CD8-positive, alpha-beta memory T cell (primary cell): ENCODE measurements at regions not wholly inside any gene's neighbourhood (a gene's known extent, or its start where the extent isn't known, plus 50 kb on each side); places are given as distances from the start of the nearest gene placed in this dataset.

Experiments
- CTCF ChIA-PET: fragments of 350-600 bp; sonication (Branson Sonifier 250); formaldehyde crosslinking; loops from one replicate; lab custom pipeline; 2021; ENCODE audit warnings: antibody characterized with exemption; lab: Charles Lee
- POLR2A ChIA-PET: fragments of 350-600 bp; sonication (Branson Sonifier 250); formaldehyde crosslinking; loops from one replicate; lab custom pipeline; 2021; ENCODE audit warnings: antibody characterized with exemption; lab: Charles Lee
- DNase-seq, 5 donors: peaks; one replicate each; pipeline versions ENCODE4 v3.0.0 to v3.0.0-alpha.2; 2020 to 2022; ENCODE audit warnings: mixed read lengths in 1 of 5
- H3K27ac ChIP-seq: one replicate; pipeline ENCODE4 v1.7.0; 2013; ENCODE audit warnings: low read depth, mild to moderate bottlenecking, low read length, moderate library complexity
- H3K27me3 ChIP-seq: 2 replicates; pipeline ENCODE4 v1.7.0; 2013; ENCODE audit warnings: low read length, mild to moderate bottlenecking; ENCODE audit not compliant: insufficient read depth, poor library complexity, severe bottlenecking
- H3K36me3 ChIP-seq: 2 replicates; pipeline ENCODE4 v1.7.0; 2013; ENCODE audit warnings: mild to moderate bottlenecking, low read length, moderate library complexity; ENCODE audit not compliant: insufficient read depth
- H3K4me1 ChIP-seq: 2 replicates; pipeline ENCODE4 v1.7.0; 2013; ENCODE audit warnings: mild to moderate bottlenecking, low read length, moderate library complexity; ENCODE audit not compliant: insufficient read depth
- H3K4me3 ChIP-seq: 2 replicates; pipeline ENCODE4 v1.7.0; 2013; ENCODE audit warnings: mild to moderate bottlenecking, low read length
- H3K9me3 ChIP-seq: 2 replicates; pipeline ENCODE4 v1.7.0; 2013; ENCODE audit warnings: mild to moderate bottlenecking, low read length
- H3K27ac Mint-ChIP-seq, 8 donors: one replicate each; pipeline ENCODE4 v1.8.0; 2020 to 2021; ENCODE audit warnings: mixed read lengths in 8 of 8, mild to moderate bottlenecking in 6 of 8, inconsistent platforms in 3 of 8, moderate library complexity in 3 of 8
- H3K27me3 Mint-ChIP-seq, 2 donors: one replicate each; pipeline ENCODE4 v1.8.0; 2020 to 2021; ENCODE audit warnings: mixed read lengths in 2 of 2, mild to moderate bottlenecking in 1 of 2, moderate library complexity in 1 of 2
- H3K36me3 Mint-ChIP-seq, 3 donors: one replicate each; pipeline ENCODE4 v1.8.0; 2020 to 2021; ENCODE audit warnings: mixed read lengths in 3 of 3, inconsistent platforms in 1 of 3, mild to moderate bottlenecking in 1 of 3
- H3K4me1 Mint-ChIP-seq, 3 donors: one replicate each; pipeline ENCODE4 v1.8.0; 2020 to 2021; ENCODE audit warnings: mixed read lengths in 3 of 3, inconsistent platforms in 1 of 3, mild to moderate bottlenecking in 1 of 3
- H3K4me3 Mint-ChIP-seq, 7 donors: one replicate each; pipeline ENCODE4 v1.8.0; 2020 to 2021; ENCODE audit warnings: mixed read lengths in 7 of 7, mild to moderate bottlenecking in 6 of 7, moderate library complexity in 4 of 7, inconsistent platforms in 2 of 7
- H3K9me3 Mint-ChIP-seq, 5 donors: one replicate each; pipeline ENCODE4 v1.8.0; 2020 to 2022; ENCODE audit warnings: mixed read lengths in 5 of 5, mild to moderate bottlenecking in 3 of 5, moderate library complexity in 2 of 5, inconsistent platforms in 1 of 5

GRCh38 chr14:31982642-31983041 is 94.5 kb upstream of the ARHGAP5 start:
- H3K36me3 Mint-ChIP-seq = no peaks in the 10 kb centered on the region
- Histone ChIP-seq H3K36me3 (no peaks in the 10 kb centered on the region), H3K27ac (no peak overlapping the region), H3K4me3 (no peak overlapping the region), H3K27me3 (no peaks in the 10 kb centered on the region), H3K4me1 (no peaks in the 10 kb centered on the region), H3K9me3 (no peaks in the 10 kb centered on the region)
- no peaks in the 10 kb centered on the region for H3K4me1 Mint-ChIP-seq
- ChIA-PET CTCF (no interaction called here), POLR2A (no interaction called here)
- H3K9me3 Mint-ChIP-seq = peaks cover 14 to 32% (median 24%) of the 10 kb centered on the region in 5 donors
- peaks cover 5 to 17% of the 10 kb centered on the region in 2 donors for H3K27me3 Mint-ChIP-seq
- DNase-seq = no peak
- H3K4me3 Mint-ChIP-seq = no peak overlapping the region
- no peak overlapping the region for H3K27ac Mint-ChIP-seq

GRCh38 chr14:31986405-31986804 is 90.7 kb upstream of the ARHGAP5 start:
- ChIA-PET CTCF (no interaction called here), POLR2A (no interaction called here)
- no peaks in the 10 kb centered on the region for H3K9me3 ChIP-seq
- H3K36me3 Mint-ChIP-seq = no peaks in the 10 kb centered on the region
- H3K4me3 Mint-ChIP-seq = no peak overlapping the region
- no peak overlapping the region for H3K27ac ChIP-seq
- no peaks in the 10 kb centered on the region for H3K4me1 Mint-ChIP-seq
- no peaks in the 10 kb centered on the region for H3K4me1 ChIP-seq
- H3K36me3 ChIP-seq = no peaks in the 10 kb centered on the region
- H3K27ac Mint-ChIP-seq = no peak overlapping the region
- H3K4me3 ChIP-seq = no peak overlapping the region
- no peak for DNase-seq
- no peaks in the 10 kb centered on the region for H3K27me3 ChIP-seq
- H3K9me3 Mint-ChIP-seq = peaks cover 14 to 31% (median 22%) of the 10 kb centered on the region in 5 donors
- H3K27me3 Mint-ChIP-seq = peaks cover 5 to 44% of the 10 kb centered on the region in 2 donors

- H3K27me3 Mint-ChIP-seq = peaks cover 5 to 52% of the 10 kb centered on the region in 2 donors
- H3K27ac Mint-ChIP-seq = no peak overlapping the region
- no peaks in the 10 kb centered on the region for H3K36me3 Mint-ChIP-seq
- Histone ChIP-seq H3K27me3 (no peaks in the 10 kb centered on the region), H3K4me1 (no peaks in the 10 kb centered on the region), H3K9me3 (no peaks in the 10 kb centered on the region), H3K27ac (no peak overlapping the region), H3K36me3 (no peaks in the 10 kb centered on the region), H3K4me3 (no peak overlapping the region)
- ChIA-PET POLR2A (no interaction called here), CTCF (interaction anchor here (0.8 kb wide), 1 partner anchor 212 kb away, joined by 3 read pairs; no protein-coding TSS in a partner anchor)
- H3K9me3 Mint-ChIP-seq = peaks cover 10 to 25% (median 15%) of the 10 kb centered on the region in 5 donors
- no peak for DNase-seq
- H3K4me3 Mint-ChIP-seq = no peak overlapping the region
- H3K4me1 Mint-ChIP-seq = no peaks in the 10 kb centered on the region
These were observed 89.4 kb upstream of the ARHGAP5 start for GRCh38 chr14:31987721-31988120.

GRCh38 chr14:31988244-31988643 is 88.9 kb upstream of the ARHGAP5 start:
- POLR2A ChIA-PET = no interaction called here
- H3K36me3 ChIP-seq = no peaks in the 10 kb centered on the region
- no peak overlapping the region for H3K4me3 ChIP-seq
- CTCF ChIA-PET = no interaction called here
- peaks cover 4 to 19% (median 12%) of the 10 kb centered on the region in 5 donors for H3K9me3 Mint-ChIP-seq
- no peaks in the 10 kb centered on the region for H3K4me1 ChIP-seq
- no peaks in the 10 kb centered on the region for H3K9me3 ChIP-seq
- no peaks in the 10 kb centered on the region for H3K4me1 Mint-ChIP-seq
- H3K27ac Mint-ChIP-seq = no peak overlapping the region
- no peaks in the 10 kb centered on the region for H3K27me3 ChIP-seq
- no peak for DNase-seq
- peaks cover 3 to 52% of the 10 kb centered on the region in 2 donors for H3K27me3 Mint-ChIP-seq
- H3K4me3 Mint-ChIP-seq = no peak overlapping the region
- H3K27ac ChIP-seq = no peak overlapping the region
- no peaks in the 10 kb centered on the region for H3K36me3 Mint-ChIP-seq

GRCh38 chr14:31990183-31990857 is 86.8 kb upstream of the ARHGAP5 start:
- no peaks in the 10 kb centered on the region for H3K4me1 Mint-ChIP-seq
- CTCF ChIA-PET = no interaction called here
- H3K4me3 Mint-ChIP-seq = no peak overlapping the region

GRCh38 chr14:31990926-31991572 is 86.1 kb upstream of the ARHGAP5 start:
- H3K27ac Mint-ChIP-seq = no peak overlapping the region
- no peaks in the 10 kb centered on the region for H3K36me3 Mint-ChIP-seq
- no peaks in the 10 kb centered on the region for H3K4me1 Mint-ChIP-seq
- H3K4me1 ChIP-seq = no peaks in the 10 kb centered on the region
- H3K4me3 ChIP-seq = no peak overlapping the region
- ChIA-PET CTCF (no interaction called here), POLR2A (no interaction called here)
- peaks cover 0 to 10% (median 8%) of the 10 kb centered on the region in 5 donors for H3K9me3 Mint-ChIP-seq
- no peaks in the 10 kb centered on the region for H3K27me3 ChIP-seq
- peaks cover 4 to 49% of the 10 kb centered on the region in 2 donors for H3K27me3 Mint-ChIP-seq
- no peak overlapping the region for H3K27ac ChIP-seq
- no peak overlapping the region for H3K4me3 Mint-ChIP-seq
- no peak for DNase-seq
- H3K9me3 ChIP-seq = no peaks in the 10 kb centered on the region
- H3K36me3 ChIP-seq = no peaks in the 10 kb centered on the region

More at GRCh38 chr14:31990183-31990857, 86.8 kb upstream of the ARHGAP5 start:
- peaks cover 4 to 52% of the 10 kb centered on the region in 2 donors for H3K27me3 Mint-ChIP-seq
- no peak for DNase-seq
- POLR2A ChIA-PET = no interaction called here
- Histone ChIP-seq H3K27ac (no peak overlapping the region), H3K27me3 (no peaks in the 10 kb centered on the region), H3K36me3 (no peaks in the 10 kb centered on the region), H3K9me3 (no peaks in the 10 kb centered on the region), H3K4me3 (no peak overlapping the region), H3K4me1 (no peaks in the 10 kb centered on the region)
- H3K36me3 Mint-ChIP-seq = no peaks in the 10 kb centered on the region
- no peak overlapping the region for H3K27ac Mint-ChIP-seq
- H3K9me3 Mint-ChIP-seq = peaks cover under 1 to 17% (median 11%) of the 10 kb centered on the region in 5 donors

- no peaks in the 10 kb centered on the region for H3K36me3 ChIP-seq
- no peak for DNase-seq
- CTCF ChIA-PET = no interaction called here
- no peaks in the 10 kb centered on the region for H3K36me3 Mint-ChIP-seq
- peaks cover 4 to 41% of the 10 kb centered on the region in 2 donors for H3K27me3 Mint-ChIP-seq
- H3K4me3 Mint-ChIP-seq = no peak overlapping the region
- no peaks in the 10 kb centered on the region for H3K4me1 Mint-ChIP-seq
- H3K27ac ChIP-seq = no peak overlapping the region
- H3K9me3 ChIP-seq = no peaks in the 10 kb centered on the region
- H3K9me3 Mint-ChIP-seq = no peaks in the 10 kb centered on the region
- no peaks in the 10 kb centered on the region for H3K27me3 ChIP-seq
- H3K27ac Mint-ChIP-seq = no peak overlapping the region
- POLR2A ChIA-PET = no interaction called here
- no peak overlapping the region for H3K4me3 ChIP-seq
- H3K4me1 ChIP-seq = no peaks in the 10 kb centered on the region
These were observed 85.1 kb upstream of the ARHGAP5 start for GRCh38 chr14:31992011-31992447.

GRCh38 chr14:31993521-31993951 is 83.6 kb upstream of the ARHGAP5 start:
- POLR2A ChIA-PET = no interaction called here
- no peak overlapping the region for H3K4me3 Mint-ChIP-seq

More at GRCh38 chr14:31993521-31993951, 83.6 kb upstream of the ARHGAP5 start:
- Histone ChIP-seq H3K27ac (no peak overlapping the region), H3K4me1 (no peaks in the 10 kb centered on the region), H3K9me3 (no peaks in the 10 kb centered on the region), H3K4me3 (no peak overlapping the region), H3K36me3 (no peaks in the 10 kb centered on the region), H3K27me3 (no peaks in the 10 kb centered on the region)
- no peaks in the 10 kb centered on the region for H3K36me3 Mint-ChIP-seq
- H3K9me3 Mint-ChIP-seq = no peaks in the 10 kb centered on the region
- H3K27me3 Mint-ChIP-seq = peaks cover 2 to 27% of the 10 kb centered on the region in 2 donors
- no peaks in the 10 kb centered on the region for H3K4me1 Mint-ChIP-seq
- no peak overlapping the region for H3K27ac Mint-ChIP-seq
- CTCF ChIA-PET = no interaction called here
- no peak for DNase-seq
